NCI-H128 (cell line): ENCODE measurements at regions not wholly inside any gene's neighbourhood (a gene's known extent, or its start where the extent isn't known, plus 50 kb on each side); places are given as distances from the start of the nearest gene placed in this dataset.
"Not testable (repeated sequence)": the region's sequence is repeated elsewhere in the genome, so short reads cannot be mapped to it uniquely, and the experiment has no call there.

Experiments
- DNase-seq: peaks from one replicate; lab custom pipeline; 2025; ENCODE audit not compliant: unreplicated experiment; lab: John Stamatoyannopoulos, UW

DNA sequence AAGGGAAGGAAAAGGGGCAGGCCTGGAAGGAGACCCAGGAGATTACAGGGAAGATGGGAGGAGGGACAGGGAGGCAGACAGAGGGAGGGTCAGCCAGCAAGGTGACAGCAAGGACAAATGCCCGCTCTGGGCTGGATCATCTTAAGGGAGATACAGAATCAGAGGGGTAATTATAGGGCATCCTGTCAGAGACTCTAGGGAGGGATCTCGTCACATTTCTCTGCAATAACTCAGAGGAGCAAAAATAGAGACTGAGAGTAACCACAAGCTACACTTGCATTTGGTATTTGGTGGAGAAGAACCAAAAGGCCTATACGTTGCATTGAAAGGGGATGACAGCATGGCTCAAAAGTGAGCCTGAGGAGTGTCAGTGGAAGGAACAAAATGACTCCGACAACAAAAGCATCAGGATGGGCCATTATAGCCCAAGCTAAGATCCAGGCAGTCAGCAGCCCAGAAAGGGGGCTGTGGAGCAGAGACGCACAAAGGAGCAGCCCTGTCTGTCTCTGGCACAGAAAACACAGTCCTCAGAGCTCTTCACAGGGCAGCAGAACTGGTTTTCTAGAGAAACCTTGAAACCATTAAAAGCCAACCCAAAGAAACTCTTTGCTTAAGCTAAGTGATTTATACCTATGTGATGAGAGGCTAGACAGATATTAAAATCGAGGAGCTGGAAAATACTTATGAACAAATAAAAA lies 430.2 kb upstream of the VSTM2A start:
- no peak for DNase-seq

DNA sequence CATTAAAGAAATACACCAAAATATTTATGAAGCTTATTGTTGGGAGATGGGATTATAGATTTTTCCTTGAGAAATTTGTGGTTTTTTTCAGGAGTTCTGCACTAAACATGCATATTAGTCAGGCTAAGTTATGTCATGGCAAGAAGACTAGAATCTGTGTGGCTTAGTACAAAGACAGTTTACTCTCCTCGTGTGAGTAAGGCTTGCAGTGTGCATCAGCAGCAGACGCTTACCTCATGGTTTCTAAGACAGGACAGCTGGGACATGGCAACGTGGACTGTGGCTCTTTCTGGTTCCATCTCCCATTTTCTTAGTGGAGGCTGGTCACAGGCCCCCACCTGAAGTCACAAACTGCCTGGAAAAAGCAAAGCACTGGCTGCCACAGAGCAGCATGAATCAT lies 429.6 kb upstream of the VSTM2A start:
- DNase-seq: no peak

DNA sequence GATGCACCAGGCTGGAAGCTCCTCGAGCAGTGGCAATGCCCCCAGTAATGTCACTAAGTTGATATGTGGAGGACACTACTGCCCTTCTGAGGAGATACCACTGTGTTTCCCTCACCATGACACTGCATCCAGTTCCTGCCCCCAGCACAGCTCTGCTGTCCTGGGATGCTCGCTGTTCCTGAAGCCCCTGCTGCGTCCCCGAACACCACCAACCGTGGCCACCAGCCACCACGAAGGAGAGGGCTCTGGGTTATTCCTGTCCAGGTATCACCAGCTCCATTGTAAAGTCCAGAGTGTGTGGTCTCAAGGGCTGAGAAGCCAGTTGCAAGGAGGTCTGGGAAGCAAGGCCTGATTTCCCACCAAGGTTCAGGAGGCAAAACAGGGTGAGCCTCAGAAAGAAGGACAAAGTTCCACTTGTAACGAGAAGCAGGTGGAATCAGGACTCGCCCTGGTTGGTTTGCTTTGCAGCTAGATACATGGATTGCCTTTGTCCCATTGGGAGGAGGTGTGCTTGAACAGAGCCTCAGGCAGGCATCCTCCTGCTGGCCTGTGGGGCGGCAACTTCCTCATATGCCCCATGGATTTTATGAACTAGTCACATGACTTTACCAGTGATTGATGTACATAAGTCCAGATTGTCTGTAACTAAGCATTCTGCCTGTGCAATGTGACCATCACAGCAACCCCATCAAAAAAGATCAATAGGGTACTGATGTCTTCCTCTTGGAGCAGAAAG lies 427.0 kb upstream of the VSTM2A start:
- DNase-seq: no peak

DNA sequence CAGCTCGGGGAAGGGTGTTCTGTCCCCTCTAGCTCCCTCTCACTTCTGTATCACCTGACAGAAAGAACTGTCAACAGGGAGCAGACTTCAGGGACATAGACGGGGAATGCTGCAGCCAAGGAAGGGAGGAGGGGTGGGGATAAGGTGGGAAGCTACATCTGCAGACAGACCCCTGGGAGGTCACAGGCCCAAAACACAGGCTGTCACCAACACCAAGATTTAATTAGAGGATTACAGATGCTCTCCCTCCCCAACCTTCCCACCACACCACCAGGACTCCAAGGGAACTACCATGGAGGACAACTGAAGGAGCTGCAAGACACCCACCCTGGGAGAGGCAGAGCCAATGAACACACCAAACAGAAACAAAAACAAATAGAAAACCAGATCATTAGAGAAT lies 425.2 kb upstream of the VSTM2A start:
- no peak for DNase-seq

DNA sequence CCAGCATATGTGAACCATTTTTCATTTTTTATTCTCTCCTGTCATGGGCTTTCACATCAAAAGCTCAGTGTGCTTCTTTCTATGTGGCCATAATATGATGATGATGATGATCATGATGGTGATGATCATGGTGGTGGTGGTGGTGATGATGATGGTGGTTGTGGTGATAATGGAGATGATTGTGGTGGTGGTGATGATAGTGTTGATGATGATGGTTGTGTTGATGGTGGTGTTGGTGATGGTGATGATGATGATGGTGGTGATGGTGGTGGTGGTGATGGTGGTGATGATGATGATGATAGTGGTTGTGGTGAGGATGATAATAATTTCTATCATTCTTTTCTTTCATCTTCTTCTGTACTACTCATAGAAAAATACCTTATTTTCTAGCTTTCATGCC lies 413.1 kb upstream of the VSTM2A start:
- no peak for DNase-seq

DNA sequence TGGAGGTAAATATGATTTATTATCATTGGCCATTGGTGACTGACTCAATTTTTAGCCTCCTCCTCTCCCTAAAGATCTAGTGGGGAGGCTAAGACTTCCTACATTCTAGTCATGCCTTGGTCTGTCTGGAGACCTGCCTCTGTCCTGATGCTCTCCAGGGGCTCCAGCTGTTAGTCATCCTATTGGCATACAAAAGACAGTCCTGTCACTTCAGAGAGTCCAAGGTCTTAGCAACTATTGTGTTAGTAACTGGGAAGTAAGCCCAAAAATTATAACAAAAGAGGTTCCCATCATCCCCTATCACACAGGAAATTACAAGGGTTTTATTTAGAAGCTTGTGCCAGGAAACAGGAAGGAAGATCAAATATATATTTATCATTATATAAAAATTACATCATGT lies 400.6 kb upstream of the VSTM2A start:
- DNase-seq: no peak

DNA sequence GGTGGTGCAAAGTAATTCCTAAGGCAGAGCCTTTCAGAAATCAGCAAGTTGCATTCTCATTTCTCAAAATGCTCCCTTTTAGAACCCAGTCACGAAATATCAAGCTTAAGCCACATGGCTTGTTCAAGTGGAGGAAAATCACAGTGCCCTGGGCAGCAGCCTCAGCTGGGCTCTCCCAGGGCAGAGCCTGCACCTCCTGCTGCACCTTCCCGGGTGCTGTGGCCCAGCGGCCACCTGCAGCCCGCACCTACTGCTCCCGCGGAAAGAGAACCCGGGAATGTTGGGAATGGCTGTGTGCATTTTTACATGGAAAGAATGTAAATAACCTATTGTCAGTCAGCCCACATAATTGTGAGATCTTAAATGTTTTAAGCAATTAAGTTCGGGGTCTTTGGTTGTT lies 396.5 kb upstream of the VSTM2A start:
- DNase-seq: no peak

DNA sequence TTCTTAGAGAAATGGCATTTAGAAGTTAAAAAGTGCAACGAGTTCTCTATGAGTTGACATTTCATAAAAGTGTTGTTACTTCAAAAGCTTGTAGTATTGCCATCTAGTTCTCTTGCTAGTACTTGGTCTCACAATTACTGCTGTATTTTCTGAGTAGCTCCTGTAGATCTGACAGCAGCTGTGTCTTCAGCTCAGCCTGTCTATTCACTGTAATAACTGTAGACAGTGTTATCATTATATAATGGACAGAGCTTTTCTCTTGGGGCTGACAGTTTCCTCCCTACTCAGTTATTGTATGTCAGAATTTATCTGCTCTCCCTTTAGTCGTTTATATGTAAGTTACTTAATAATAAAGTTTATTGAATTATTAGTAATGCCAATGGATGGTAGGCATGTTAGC lies 388.7 kb upstream of the VSTM2A start:
- DNase-seq: no peak

DNA sequence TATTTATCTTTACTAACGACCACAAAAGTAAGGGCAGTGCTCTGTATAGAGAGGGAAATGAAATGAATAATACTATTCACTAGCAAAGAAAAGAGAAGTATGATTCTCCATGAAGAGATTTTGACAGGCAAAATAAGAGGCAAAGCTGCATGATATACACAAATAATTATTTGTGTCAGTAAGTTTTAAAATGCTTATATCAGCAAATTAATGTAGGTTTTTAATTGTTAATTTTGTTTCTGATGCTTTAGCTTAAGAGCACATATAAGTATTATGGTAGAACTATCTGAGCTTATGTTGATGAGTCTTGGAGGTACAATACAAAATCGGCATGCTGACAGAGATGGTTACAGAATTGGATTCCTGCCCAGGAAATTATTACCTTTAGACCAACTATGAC lies 383.1 kb upstream of the VSTM2A start:
- DNase-seq: no peak

DNA sequence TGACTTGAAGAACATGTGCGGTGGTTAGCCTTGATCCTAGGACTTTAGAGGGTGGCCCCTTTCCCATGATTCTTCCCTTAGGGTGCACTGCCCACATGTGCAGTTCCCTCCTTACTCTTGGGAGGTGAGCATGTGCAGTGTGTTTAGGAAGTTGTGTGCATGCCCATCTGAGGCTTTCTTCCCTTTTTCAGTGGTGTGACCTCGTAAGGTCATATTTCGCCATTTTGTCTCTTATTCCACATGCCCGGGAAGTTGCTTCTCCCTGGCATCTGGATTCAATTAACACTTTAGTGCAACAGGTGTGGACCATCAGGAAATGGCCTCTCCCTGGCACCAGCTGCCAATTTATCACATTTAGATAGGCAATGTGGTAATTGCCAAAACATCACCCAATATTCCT lies 380.6 kb upstream of the VSTM2A start:
- no peak for DNase-seq

DNA sequence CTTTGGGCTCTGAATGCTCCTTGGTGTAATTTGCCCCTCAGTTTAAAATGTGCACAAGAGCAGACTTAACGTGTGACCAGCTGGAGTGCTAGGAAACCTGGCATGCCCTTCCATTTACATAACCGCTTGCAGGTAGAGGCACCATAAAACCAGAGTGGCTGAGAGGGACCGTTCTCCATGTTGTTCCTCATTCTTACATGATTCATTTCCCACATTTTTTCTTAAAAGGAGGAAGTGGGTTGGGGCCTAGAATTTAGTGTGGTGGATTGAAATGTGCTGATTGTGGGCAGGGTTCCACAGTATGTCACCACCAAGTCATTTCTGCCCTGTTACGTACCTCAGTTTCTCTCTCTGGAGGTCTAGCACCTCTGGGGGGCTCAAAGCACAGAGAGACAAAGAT lies 375.8 kb upstream of the VSTM2A start:
- DNase-seq: no peak

DNA sequence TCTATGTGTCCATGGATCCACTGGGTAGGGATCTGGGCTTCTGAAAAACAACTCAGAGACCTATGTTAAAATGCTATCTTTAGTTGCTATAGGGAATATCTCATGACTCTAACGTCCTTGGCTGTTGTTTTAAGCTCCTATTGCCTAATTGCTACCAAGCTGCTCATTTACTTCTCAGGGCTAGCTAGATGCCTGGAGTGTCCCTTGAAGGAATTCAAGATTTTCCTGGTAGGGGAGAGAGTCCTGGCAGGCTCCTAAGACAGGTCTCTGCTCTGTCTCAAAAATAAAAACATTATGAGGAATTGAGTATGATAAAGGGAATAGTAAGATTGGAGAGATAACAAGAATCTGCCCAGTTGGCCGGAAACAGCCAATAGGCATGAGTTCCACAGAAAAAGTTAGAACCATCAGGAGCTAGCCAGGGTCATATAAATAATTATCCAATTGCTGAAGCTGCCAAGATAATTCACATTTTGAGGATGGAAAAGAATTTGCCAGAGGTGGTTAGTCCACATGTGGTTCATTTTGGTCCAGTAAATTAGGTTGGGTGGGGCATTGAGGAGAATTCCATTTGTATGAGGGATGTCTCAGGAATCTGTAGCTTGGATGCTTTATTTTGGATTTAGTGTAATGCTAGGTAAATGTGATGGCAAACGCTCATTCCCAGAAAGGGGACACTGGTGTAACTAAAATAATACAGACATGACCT lies 362.7 kb upstream of the VSTM2A start:
- no peak for DNase-seq

DNA sequence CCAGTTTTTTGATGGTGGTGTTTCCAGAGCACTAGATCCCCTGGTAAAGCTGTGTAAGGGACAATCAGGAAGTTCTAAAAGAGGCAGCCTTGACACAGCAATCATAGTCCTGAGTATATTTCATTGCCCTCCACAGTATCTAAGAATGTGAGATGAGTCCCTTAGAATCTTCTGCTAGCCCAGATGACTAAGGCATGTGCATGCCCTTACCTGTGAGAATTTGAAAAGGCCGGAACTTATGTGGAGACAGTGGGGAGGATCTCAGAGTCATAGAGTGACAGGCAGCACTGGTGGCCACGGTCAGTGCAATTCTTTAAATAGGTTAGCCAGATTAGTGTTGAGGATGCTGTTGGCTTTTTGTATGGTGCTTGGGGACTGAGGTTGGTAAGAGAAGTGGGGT lies 361.4 kb upstream of the VSTM2A start:
- DNase-seq: no peak

DNA sequence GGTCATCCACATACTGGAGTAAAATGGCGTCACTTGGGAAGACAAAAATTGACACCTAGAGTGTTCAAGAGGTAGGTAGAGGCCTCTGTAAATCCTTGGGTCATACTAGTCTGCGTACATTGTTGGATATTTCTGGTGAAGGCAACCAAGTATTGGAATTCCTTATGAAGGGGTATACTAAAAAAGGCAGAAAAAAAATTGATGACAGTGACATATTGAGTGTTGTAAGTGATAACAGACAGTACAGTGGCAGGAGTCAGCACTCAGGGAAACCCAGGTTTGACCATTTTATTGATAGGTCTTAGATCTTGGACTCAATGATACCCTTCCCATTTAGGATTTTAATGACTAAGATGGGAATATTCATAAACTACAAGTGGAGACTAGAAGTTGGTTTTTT lies 359.1 kb upstream of the VSTM2A start:
- DNase-seq: no peak

DNA sequence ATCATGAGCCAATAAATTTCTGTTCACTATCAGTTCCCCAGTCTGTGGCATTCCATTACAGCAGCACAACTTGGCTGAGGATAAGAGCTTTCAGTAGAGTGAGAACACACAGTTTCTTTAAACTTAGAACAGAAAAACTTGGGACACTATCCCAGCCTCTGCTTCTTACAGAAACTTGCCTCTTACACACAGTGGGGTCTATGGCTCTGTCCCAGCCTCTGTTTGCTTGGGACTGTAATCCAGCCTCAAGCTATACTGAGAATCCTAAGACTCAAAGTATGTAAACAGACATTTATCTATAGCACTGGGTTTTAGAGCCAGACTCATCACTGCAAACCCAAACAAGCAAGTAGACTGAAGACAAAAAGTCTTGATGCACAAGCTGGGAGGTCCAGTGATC lies 355.8 kb upstream of the VSTM2A start:
- no peak for DNase-seq

DNA sequence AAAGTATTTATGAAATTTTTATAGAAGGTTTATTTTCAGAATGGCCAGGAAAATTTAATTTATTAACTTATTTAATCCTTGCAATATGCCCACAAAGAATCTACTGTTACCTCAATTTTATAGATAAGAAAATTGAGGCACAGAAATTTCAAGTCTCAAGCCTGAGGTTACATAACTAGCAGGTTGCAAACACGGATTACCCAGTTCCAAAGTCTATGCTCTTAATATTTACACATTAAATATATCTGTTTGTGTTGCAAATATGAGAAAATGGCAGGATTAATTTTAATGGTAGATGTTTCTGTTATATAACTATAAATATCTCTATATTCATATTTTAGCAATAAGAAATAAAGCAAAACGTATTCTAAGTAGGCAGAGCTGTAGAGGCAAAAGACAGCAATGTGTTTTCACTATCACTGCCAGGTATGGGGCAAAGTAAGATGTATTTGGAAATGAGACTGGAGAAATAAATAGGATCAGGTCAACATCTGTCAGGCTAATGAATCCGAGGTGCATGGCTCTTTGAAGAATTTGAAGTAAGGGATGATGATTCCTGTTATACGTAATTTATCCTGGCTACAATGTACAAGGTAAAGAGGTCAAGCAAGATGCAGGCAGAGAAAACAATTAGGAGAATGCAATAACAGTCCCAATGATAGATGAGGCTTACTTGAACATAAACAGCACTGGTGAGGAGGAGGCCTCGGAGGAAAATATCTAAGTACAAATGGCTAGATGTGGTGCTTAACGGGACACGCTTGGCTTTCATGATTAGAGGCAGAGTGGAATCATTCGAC lies 354.1 kb upstream of the VSTM2A start:
- no peak for DNase-seq

DNA sequence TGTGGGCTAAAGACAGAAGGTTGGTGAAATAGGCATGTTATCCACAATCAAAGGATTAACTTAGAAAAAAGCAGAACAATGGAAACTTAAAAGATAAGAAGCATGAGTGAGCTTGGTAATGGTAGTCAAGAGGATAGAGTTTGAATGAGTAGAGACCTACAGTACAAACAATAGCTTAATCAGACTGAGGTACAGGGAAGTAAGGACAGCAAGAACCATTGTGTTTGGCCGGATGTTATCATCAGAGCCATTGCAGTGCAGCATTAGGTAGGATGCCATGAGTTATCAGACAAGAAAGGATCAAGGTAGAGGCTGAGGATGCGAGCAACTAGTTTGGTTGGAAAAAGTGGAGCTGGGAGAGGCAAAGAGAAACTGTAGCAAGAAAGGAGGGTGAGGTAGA lies 353.3 kb upstream of the VSTM2A start:
- no peak for DNase-seq

DNA sequence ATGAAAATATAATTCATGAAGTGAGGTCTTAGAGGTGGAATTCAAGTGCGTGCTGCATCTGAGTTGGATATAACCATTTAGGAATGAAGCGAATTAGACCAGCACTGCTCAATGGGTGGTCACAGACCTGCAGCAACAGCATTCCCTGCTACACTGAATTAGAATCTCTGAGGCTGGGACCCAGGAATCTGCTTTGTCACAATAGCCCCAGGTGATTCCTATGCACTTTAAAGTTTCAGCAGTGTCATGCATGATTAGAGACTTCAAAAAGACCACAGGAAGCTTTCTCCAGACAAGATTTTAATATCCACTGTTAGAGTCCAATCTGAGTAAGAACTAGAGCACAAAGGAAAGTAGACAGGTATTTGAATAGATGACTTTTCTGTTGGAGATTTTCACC lies 352.8 kb upstream of the VSTM2A start:
- no peak for DNase-seq

DNA sequence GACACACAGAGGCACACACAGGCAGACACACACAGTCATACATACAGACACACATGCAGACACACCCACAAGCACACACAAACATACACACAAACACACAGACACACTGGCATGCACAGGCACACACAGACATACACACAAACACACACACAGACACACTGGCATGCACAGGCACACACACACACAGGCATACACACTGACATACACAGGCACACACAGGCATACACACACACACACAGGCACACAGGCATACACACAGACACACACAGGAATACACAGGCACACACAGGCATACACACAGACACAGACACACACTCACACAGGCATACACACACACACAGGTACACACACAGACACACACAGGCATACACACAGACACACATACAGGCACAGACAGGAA lies 340.7 kb upstream of the VSTM2A start:
- DNase-seq: no peak

DNA sequence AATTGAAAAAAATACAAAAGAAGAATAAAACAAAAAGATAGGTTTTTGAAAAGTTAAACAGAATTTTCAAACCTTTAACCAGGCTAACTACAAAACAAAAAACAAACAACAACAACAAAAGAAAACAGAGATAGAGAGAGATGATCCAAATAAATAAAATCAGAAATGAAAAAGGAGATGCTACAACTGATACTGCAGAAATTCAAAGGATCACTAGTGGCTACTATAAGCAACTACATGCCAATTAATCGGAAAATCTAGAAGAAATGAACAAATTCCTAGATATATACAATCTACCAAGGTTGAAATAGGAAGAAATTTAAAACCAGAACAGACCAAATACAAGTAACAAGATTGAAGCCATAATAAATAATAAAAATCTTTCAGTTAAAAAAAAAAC lies 326.8 kb upstream of the VSTM2A start:
- no peak for DNase-seq

DNA sequence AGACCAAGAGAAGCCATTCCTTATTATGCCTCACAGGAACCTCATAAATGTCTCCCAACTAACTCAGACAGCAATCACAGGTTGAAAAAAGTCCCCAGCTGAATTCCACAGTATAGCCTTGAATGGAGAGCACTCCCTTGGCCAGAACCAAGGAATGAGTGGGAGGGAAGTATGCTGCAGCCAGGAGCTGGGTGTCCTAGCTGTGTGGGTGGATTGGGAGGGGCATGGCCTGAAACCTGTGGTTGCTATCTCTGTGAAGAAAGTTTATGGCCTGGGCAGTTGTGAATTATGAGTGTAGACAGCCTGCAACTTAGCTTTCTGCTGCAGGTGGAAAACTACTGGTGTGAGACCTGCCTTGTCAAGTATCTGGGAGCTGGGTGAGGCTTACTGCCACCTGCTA lies 316.1 kb upstream of the VSTM2A start:
- not testable (repeated sequence) for DNase-seq

DNA sequence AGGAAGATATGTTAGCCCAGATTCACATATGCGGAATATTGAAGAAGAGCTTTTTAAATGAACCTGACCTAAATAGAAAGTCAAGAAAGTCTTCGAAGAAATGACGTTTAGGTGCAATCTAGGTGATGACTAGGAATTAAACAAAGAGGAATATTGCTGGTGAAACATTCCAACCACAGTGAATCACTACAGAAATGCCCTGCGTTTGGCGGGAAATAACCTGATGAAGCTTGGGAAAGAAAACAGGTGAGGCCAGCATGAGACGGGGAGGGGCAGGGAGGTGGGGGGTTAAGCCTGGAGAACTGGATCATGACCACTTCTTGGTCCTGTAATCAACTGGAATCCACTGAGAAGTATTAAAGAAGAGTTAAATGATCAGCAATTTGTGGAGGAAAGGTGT lies 299.4 kb upstream of the VSTM2A start:
- DNase-seq: no peak
